ENCODE measurements at regions not wholly inside any gene's neighbourhood (a gene's known extent, or its start where the extent isn't known, plus 50 kb on each side); places are given as distances from the start of the nearest gene placed in this dataset.

DNA sequence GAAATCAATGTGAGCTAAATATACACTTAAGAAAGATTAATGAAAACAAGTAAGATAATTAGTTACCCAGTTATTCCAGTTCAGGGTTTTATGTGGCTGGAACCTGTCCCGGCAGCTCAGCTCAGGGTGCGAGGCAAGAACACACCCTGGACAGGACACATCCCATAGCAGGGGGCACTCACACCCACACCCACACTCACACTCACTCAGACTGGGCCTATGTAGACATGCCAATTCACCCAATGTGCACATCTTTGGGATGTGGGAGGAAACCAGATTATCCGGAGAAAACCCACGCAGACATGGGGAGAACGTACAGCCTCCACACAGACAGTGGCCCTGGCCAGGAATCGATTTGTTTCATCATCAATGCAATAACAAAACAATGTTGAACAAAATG, 66.0 kb upstream of the TMCC3 start:
- TF ChIP-seq POLR2AphosphoS5 (IDR thresholded peaks at IDR 0.05) (no peak), CTCF (IDR thresholded peaks at IDR 0.05) (no peak), POLR2A (IDR thresholded peaks at IDR 0.05; ENCODE audit: low read depth) (no peak)

Data from esophagus muscularis mucosa (tissue), 3 donors.